OCI-LY7 (cell line): ENCODE measurements at regions not wholly inside any gene's neighbourhood (a gene's known extent, or its start where the extent isn't known, plus 50 kb on each side); places are given as distances from the start of the nearest gene placed in this dataset.

Experiments
- CTCF ChIP-seq: fragments of 200-600 bp; sonication (generic); conservative IDR thresholded peaks from 2 replicates; pipeline ENCODE4 v1.5.1; 2014; ENCODE audit warnings: mild to moderate bottlenecking, antibody characterized with exemption, low read length, moderate library complexity, mixed read lengths
- EZH2phosphoT487 ChIP-seq: fragments of 200-600 bp; sonication (generic); IDR thresholded peaks from 2 replicates; pipeline ENCODE4 v1.6.1; 2018; ENCODE audit warnings: low read depth, borderline replicate concordance, mild to moderate bottlenecking, mixed run types, antibody characterized with exemption, low read length, moderate library complexity, mixed read lengths

DNA sequence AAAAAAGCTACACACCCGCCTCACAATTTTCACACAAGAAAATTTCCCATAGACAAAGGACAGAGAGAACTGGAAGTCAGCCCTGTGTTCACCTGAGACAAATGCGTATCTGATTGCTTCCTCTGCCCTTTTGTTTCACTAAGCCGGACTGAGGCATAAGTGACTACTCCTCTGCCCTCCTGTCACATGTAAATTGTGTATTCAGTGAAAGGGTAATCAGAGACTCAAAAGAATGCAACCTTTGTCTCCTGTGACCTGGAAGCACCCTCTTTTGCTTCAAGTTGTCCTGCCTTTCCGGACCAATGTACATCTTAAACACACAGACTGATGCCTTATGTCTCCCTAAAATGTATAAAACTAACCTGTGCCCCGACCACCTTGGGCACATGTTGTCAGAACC is 483.8 kb upstream of the EYS start:
- TF ChIP-seq CTCF, result no peak
- no peak for TF ChIP-seq EZH2phosphoT487
